Stimulated activated CD8-positive, alpha-beta memory T cell treated with anti-CD3 and anti-CD28 coated beads, Interleukin-15, amount 100 ng/mL, for 48 hours (primary cell): ENCODE measurements at regions not wholly inside any gene's neighbourhood (a gene's known extent, or its start where the extent isn't known, plus 50 kb on each side); places are given as distances from the start of the nearest gene placed in this dataset.
"Not testable (repeated sequence)": the region's sequence is repeated elsewhere in the genome, so short reads cannot be mapped to it uniquely, and the experiment has no call there.

ENCODE experiments used
- DNase-seq, 2 donors: peaks; one replicate each; pipeline ENCODE4 v3.0.0-alpha.2; 2020; ENCODE audit warnings: low read depth in 2 of 2

DNA sequence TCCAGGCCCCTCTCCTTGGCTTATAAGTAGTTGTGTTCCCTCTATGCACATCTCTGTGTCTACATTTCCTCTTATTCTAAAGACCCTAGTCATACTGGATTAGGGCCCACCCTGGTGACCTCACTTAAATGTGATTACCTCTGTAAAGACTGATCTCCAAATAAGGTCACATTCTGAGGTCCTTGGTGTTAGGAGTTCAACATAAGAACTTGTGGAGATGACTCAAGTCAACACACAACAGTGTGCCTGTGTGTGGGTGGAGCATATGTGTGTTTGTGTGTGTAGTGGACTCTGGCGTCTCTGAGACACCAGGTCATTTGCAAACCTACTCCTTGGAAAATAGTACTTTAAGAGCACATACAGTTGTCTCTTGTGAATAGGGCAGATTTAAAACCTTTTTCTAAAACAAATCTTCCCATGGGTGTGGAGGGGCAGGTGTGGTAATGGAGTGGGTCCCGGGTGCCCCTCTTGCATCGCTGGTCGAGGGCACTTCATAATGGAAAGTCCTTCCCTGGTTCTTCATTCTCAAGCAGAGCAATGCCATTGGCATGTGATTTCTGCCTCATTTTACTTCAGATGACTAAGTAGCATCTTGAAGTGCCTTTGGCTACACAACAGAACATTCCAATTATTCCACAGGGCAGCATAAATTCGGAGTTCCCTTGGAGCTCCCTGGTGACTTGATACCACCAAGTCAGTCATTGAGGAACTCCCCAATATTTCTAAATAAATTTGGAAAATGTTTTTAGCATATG lies 84.4 kb downstream of the C9orf152 start:
- no peak for DNase-seq

DNA sequence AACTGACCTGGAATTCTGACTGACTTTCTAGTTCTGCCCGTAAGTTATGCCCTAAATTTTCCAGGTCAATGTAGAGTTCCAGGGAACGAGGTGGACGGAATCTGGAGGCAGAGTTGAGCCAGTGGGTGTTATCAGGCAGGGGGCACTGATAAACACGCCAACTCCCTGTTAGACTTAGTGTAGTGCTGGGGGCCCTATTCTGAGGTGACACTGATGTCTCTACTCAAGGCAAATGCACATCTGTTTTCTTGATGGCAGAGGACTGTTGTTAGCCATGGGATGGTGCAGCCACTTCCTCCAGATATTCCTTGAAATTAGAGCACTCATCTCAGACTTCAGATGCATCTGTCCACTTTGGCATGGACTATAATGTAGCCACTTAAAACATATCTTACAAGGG lies 83.5 kb downstream of the C9orf152 start:
- DNase-seq = no peak

DNA sequence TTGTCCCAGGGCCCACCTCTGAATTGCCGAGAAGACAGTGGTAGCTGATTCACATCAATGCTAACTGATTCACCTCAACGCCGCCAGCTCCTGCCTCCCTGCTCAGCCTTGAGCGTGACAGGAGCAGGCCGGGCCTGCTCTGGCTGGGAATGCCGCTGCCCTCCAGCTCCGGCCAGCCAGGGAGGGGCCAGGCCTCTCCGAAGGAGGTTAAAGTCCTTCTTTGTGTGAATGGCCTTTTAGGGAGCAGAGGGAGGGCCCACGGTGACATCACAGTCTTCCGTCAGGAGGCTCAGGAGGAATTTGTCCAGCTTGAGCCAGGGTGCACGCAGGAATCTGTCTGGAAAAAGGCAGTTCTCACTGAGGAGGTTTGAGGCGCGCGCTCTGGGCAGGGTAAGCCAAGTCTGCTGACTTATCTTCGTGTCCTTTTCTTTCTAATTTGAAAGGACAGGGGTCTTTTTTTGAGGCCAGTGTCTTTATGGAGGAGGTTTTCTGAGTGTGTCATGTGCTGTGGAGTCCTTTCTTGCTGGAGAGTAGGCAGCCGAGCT lies 82.7 kb downstream of the C9orf152 start:
- DNase-seq = no peak

DNA sequence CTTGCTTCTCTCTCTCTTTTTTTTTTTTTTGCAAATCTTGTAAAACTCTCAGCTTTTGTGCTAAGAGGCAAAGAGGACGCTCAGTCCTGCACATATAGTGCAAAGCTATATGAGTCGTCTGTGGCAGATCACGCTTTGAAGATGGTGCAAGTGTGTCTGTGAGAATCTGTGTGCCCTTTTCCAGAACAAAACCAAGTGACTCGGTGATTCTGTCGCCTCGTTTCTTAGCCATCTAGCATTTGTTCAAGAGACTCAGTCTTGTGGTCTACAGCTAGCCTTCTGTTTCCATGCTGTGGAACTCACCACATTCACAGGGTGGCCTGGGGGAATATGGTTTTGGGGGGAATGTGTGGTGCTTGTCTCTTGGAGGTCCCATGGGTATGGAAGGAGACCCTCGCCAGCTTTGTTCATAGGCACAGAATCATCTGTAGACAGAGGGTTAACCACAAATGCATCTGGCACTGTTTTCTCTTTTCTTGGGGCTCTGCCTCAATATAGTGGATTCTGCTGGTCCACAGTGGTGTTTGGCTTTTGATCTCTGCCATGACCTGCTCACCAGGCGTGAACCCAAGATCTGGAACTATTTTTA lies 82.1 kb downstream of the C9orf152 start:
- no peak for DNase-seq

DNA sequence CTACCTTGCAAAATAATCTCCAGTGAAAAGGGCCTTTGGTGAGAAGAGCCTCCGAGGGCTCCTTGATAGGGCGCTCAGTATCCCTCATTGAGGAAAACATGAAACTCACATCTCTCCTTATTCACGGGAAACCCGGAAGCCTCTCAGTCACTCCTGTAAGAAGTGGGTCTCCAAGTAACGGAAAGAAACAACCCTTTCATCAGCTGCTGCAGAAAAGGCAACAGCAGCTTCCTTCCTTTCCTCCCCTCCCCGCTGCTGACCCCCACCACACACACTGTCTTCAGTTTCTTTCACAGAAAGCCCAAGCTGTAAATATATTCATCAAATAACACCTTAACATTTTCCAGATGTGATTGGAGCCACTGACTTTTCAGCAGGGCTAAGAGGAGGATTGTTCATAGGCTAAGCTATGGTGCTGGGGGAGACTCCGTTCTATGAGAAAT lies 81.4 kb downstream of the C9orf152 start:
- DNase-seq = no peak

DNA sequence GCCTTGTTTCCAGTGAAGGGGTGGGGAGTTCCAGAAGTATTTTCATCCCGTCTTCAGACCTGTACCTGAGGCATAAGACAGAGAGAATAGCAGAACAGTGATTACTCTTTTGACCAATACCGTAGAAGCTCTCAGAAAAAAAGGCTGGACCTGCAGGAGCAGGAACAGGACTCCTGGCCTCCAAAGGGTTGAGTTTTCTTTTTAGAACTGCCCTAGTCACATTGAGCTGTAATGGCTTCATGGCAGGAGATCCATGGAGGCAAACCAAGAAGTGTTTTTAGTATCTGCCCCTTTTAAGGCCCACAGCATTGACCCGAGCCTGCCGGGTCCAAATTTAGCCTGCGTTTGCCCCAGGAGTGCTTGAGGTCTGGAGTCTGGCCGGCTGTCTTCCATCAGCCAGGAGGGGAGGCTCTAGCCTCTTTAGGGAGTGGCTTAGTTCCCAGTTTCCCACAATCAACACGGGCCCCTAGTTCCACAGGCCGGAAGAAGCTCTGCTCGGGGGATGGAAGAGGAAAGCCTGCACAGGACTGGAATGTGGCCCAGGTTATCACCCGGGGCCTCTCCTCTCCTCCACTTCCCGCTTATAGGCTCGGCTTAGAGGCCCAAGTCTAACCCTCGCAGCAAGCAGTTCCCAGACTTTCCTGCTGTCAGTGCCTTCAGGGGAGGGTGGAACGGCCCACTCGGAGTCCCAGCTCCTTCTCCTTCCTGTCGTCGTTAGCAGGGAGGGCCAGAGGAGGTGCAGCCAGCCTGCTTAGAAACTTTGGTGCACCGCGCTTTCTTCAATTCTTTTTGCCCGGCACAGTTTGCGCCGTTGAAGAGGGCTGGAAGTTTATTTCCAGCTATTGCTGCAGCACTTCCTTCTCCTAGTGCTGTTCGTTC lies 80.7 kb downstream of the C9orf152 start:
- DNase-seq = no peak

DNA sequence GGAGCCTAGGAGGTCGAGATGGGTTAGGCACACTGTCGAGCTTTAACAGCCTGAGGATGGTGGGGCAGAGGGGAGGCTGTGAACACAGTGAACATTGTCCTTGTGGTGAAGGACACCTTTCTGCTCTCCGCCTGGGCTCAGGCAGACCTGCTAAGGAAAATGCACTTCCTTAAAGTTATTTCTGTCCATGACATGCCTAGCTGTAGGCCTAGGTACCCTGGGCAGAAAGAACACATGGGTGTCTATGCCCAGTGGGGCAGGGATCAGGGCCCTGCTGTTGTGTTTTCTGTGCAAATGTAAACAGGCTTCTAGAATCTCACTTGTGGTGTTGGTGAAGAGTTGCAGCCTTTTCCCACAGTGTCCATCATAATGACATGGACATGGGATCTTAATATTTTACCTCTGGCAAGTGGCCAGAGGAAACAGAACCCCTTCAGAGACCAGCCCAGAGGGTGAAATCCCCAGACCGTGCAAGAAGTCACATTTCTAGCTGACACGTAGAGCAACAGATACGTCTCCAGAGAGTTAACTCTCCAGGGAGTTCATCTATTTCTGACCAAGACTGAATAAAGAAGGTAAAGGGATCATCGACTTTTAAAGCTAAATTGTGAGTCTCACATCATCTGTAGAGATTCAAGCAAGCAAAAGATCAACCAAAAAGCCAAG lies 79.2 kb downstream of the C9orf152 start:
- DNase-seq = no peak

DNA sequence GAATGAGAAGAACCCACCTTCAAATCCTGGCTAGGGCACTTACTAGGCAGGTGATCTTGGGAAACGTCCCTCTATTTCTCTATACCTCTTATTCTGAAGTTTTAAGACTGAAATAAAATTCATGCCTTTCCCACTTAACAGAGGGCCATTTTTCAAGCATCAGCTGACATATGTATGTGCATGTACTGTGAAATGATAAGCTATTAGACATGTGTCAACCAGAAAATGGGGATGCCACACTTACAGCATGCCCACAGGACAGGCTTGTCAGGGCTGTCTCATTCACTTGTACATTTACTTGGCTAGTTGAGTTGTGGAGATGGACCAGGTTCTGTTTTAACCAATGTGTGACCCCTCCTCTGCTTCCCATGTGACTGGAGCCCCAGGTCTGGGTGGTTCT lies 78.5 kb downstream of the C9orf152 start:
- no peak for DNase-seq

DNA sequence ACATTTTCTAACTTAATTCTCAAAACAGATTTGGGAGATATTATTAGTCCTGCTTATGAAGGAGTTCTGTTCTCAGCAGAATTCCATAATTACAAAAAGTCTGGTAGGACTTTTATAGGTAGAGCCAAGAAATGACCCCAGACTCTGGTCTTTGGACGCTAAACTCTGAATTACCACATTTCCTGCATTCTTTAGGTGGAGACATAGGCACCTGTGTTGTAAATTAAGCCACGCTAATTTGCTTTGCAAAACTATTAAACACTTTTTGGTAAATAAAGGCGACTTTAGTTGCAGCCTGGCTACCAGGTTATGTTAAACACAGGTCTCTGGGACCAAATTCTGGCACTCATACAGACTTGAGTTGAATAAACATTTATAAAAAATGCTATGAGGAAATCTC lies 77.7 kb downstream of the C9orf152 start:
- no peak for DNase-seq

DNA sequence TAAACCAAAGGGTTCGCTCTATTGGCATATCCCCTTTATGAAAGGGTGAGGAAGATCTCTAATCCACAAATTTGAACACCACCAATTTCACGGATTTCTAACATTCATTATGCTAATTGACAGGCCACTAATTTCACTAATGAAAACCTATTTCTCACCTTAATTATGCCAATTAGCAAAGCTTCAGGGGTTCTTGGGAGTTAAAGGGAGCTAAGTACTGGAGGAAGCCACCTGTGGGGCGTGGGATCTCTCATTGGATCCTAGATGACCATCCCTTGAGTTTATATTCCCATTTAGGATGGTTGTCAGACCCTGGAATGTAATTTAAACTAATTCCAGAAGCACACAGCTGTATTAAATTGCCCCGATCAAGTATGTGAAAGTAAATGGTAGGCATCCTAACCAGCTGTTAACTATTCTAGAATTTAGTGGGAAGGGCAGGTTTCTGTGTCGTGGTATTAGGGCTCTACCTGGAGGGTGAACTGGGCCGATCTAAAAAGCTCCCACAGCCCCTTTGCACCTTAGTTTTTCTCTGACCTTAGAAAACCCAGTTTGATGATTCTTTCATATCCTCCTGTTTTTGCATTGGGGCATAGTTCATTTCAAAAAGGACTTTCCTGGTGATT lies 77.1 kb downstream of the C9orf152 start:
- DNase-seq = no peak

DNA sequence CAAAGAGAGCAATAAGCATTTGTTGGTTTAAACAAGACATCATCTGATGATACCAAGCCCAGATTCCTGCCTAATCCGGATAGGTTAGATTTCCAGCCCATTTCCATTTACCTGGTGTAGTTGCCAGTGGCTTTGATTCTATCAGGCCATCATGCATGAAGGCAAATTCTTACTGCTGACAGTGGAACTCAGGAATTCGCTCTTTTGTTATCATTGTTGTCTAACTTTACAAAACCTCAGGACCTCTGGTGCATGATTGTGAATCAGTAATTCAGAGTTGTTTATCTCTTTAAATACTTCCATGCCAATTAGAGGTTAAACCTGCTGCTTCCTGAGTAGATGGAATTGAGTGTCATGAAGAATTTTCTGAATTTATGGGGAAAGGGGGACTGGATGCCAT lies 76.5 kb downstream of the C9orf152 start:
- DNase-seq = no peak

DNA sequence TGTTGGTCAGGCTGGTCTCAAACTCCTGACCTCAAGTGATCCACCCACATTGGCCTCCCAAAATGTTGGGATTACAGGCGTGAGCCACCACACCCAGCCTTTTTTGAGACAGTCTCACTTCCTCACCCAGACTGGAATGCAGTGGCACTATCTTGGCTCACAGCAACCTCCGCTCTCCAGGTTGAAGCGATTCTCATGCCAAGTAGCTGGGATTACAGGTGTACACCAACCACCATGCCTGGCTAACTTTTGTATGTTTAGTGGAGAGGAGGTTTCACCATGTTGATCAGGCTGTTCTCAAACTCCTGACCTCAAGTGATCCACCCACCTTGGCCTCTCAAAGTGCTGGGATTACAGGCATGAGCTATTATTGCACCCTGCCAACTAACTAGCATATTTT lies 75.4 kb downstream of the C9orf152 start:
- DNase-seq = not testable (repeated sequence)

DNA sequence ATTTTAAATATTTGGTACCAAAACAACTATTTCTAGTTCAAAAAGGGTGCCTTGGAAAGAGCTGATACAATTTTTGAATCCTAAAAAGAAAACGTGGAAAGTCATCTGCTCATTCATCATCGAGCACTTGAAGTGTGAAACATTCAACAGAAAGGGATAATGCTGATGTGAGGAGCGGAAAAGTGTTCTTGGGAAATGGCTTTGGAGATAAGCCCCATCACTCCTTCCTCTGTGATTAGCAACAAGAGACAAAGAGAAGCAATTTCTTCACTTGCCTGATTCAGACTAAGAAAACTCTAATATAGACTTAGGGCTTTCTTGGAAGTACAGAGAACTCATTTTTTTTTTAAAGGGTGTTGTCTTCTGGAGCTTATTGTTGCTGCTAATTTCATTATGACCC lies 74.9 kb downstream of the C9orf152 start:
- no peak for DNase-seq

DNA sequence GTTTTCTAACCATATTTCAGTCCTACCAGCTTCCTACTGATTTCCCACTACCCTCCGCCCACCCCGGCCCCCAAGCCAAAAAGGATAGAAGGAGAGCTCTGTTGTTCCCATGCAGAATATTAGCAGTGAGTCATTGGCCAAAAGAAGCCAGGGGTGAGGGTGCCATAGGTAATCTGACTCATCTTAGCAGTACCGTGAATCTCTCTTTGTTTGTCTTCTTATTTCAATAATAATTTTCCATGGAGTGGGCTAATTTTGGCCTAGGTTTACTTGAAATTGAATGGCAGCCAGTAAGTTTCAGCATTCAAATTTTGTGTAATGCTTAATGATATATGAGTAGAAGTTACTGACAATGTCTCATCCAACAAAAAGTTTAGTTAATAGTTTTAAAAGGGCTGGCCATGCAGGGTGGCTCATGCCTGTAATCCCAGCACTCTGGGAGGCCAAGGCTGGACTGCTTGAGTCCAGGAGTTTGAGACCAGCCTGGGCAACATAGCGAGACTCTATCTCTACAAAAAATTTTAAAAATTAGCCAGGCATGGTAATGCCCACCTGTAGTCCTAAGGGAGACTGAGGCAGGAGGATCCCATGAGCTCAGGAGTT lies 74.2 kb downstream of the C9orf152 start:
- DNase-seq = no peak

DNA sequence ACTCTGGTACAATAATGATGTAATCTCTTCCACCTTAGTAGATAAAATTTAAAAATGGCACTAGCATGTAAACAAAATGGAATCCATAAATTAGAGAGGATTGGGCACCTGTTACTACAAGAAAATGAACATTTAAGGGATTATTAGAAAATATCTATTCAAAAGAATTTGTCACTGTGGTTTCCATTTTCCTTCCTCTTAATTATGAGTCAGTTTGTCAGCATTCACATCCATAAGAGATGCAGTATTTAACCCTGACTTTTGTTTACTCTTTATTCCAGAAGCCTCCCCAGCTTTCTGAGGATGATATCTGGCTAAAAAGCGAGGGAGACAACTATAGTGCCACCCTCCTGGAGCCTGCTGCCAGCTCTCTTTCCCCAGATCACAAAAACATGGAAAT lies 72.1 kb downstream of the C9orf152 start:
- no peak for DNase-seq

DNA sequence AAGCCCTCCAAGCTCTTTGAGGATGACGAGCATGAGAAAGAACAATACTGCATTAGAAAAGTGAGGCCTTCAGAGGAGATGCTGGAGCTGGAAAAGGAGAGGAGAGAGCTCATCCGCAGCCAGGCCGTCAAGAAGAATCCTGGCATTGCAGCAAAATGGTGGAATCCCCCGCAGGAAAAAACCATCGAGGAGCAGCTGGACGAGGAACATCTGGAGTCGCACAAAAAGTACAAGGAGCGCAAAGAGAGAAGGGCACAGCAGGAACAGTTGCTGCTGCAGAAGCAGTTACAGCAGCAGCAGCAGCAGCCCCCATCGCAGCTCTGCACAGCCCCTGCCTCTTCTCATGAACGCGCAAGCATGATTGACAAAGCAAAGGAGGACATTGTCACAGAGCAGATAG lies 71.2 kb downstream of the C9orf152 start:
- DNase-seq = no peak

DNA sequence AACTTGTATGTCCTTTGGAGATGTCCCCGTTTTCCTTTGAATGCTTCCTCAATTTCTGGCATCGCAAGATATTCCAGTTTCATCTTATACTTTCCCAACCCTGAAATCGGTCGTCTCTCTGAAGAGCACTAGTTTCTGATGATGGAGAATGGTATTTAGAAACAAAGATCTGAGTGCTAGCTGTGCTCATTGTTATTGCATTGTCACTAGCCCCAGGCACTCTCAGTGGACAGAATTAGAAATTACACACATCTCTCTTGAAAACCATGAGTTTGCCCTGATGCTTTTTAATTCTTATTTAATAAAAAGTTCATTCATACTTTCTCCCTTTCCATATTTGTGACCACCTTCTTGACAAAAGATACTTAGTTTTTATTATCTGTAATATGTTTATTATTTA lies 67.7 kb downstream of the C9orf152 start:
- no peak for DNase-seq

DNA sequence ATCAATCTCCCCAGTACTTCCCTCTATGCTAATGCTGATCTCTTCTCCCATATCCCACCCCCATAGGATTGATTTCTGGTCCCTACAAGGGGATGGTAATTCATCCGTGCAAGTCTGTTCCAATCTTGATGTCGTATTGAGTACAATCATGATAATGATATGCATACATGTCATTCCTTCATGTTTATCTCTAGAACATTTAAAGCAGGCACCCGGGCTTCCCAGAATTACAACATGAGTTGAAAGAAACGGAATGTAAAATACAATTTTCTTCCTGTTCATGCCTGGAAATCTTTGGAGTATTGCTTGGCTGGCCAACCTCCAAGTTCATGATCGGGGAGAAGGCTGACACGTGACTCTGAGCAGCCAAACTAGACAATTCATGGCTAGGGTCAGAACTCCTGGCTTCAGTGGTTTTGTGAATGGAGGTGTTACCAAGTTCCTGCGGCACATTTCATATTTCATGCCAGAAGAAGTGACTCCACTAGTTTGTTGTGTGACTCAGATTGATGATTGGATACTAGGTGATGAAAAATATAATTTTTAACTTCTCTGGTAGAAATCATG lies 66.6 kb downstream of the C9orf152 start:
- DNase-seq = no peak

DNA sequence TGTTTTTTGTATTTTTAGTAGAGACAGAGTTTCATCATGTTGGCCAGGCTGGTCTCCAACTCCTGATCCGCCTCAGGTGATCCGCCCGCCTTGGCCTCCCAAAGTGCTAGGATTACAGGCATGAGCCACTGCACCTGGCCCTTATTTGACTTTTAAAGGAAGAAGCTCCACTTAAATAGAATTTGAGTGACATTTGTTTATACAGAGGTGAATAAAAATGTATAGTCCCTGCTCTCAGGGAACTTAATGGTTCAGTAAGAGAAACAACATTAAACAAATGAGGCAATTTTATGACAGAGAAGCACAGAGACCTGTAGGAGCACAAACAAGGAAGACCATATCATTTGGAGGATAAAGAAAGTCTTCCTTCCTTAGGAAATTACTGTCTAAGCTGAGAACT lies 65.7 kb downstream of the C9orf152 start:
- DNase-seq = no peak

DNA sequence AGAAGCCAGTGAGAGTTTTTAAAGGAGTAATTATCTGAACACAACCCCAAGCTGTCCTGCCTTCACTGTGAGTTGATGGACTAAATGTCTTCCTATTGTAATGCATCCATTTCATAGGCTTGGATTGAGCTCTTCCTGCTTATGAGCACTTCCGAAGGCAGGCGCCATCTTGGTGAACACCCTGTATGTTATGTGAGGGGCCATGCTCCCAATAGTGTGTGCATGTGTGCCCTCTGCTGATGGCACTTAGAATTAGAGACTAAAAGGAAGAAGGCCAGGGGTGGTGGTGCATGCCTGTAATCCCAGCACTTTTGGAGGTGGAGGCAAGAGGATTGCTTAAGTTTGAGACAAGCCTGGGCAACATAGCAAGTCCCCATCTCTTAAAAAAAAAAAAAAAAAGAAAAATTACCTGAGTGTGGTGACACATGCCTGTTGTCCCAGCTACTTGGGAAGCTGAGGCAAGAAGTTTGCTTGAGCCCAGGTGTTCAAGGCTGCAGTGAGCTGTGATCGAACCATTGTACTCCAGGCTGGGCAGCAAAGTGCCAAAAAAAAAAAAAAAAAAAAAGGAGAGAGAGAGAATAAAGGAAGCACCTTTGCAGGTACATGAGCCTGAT lies 65.0 kb downstream of the C9orf152 start:
- DNase-seq = no peak
